Trophoblast cell (in vitro differentiated cells and primary cell): ENCODE measurements at regions not wholly inside any gene's neighbourhood (a gene's known extent, or its start where the extent isn't known, plus 50 kb on each side); places are given as distances from the start of the nearest gene placed in this dataset.

Experiments
- DNase-seq, 2 donors: peaks; one replicate each; pipeline ENCODE4 v3.0.0-alpha.2; 2016
- H2AFZ ChIP-seq: 2 replicates; pipeline ENCODE4 v1.6.1; 2013; ENCODE audit warnings: low read length, moderate library complexity, mild to moderate bottlenecking; ENCODE audit not compliant: insufficient read depth, poor library complexity
- H2AK5ac ChIP-seq: 2 replicates; pipeline ENCODE4 v1.6.1; 2013; ENCODE audit warnings: mild to moderate bottlenecking, low read length
- H2BK120ac ChIP-seq: 2 replicates; pipeline ENCODE4 v1.6.1; 2013; ENCODE audit warnings: low read length, mild to moderate bottlenecking, moderate library complexity; ENCODE audit not compliant: insufficient read depth, poor library complexity
- H2BK12ac ChIP-seq: 2 replicates; pipeline ENCODE4 v1.6.1; 2013; ENCODE audit warnings: mild to moderate bottlenecking, low read length, moderate library complexity
- H2BK5ac ChIP-seq: 2 replicates; pipeline ENCODE4 v1.6.1; 2013; ENCODE audit warnings: low read length, low read depth, moderate library complexity, mild to moderate bottlenecking; ENCODE audit not compliant: poor library complexity
- H3K14ac ChIP-seq: 2 replicates; pipeline ENCODE4 v1.6.1; 2013; ENCODE audit warnings: mild to moderate bottlenecking, low read length
- H3K18ac ChIP-seq: 2 replicates; pipeline ENCODE4 v1.6.1; 2013; ENCODE audit warnings: mild to moderate bottlenecking, low read length
- H3K23ac ChIP-seq: 2 replicates; pipeline ENCODE4 v1.6.1; 2013; ENCODE audit warnings: low read length
- H3K27ac ChIP-seq: 2 replicates; pipeline ENCODE4 v1.5.1; 2013; ENCODE audit warnings: low read depth, mild to moderate bottlenecking, inconsistent platforms, low read length, moderate library complexity
- H3K27me3 ChIP-seq: 2 replicates; pipeline ENCODE4 v1.6.1; 2013; ENCODE audit warnings: inconsistent platforms, mild to moderate bottlenecking, low read length, moderate library complexity; ENCODE audit not compliant: insufficient read depth
- H3K36me3 ChIP-seq, 2 experiments: 1 replicate in 1 of 2; 2 replicates in 1 of 2; pipeline ENCODE4 v1.6.1; 2013; ENCODE audit warnings: low read length in 2 of 2, mild to moderate bottlenecking in 2 of 2, moderate library complexity in 1 of 2; ENCODE audit not compliant: insufficient read depth in 2 of 2, control insufficient read depth in 1 of 2
- H3K4ac ChIP-seq: 2 replicates; pipeline ENCODE4 v1.6.1; 2013; ENCODE audit warnings: low read depth, mild to moderate bottlenecking, low read length, moderate library complexity
- H3K4me1 ChIP-seq, 2 experiments: 1 replicate in 1 of 2; 2 replicates in 1 of 2; pipeline ENCODE4 v1.6.1; 2013; ENCODE audit warnings: low read length in 2 of 2, mild to moderate bottlenecking in 2 of 2, moderate library complexity in 1 of 2; ENCODE audit not compliant: insufficient read depth in 2 of 2, control insufficient read depth in 1 of 2
- H3K4me2 ChIP-seq: 2 replicates; pipeline ENCODE4 v1.6.1; 2013; ENCODE audit warnings: inconsistent platforms, mild to moderate bottlenecking, low read length, moderate library complexity
- H3K4me3 ChIP-seq: 2 replicates; pipeline ENCODE4 v1.5.1; 2013; ENCODE audit warnings: mild to moderate bottlenecking, low read depth, low read length, inconsistent platforms
- H3K79me1 ChIP-seq: one replicate; pipeline ENCODE4 v1.6.1; 2013; ENCODE audit warnings: low read length
- H3K79me2 ChIP-seq: 2 replicates; pipeline ENCODE4 v1.6.1; 2013; ENCODE audit warnings: low read length, mild to moderate bottlenecking; ENCODE audit not compliant: control insufficient read depth, insufficient read depth, poor library complexity
- H3K9ac ChIP-seq: 2 replicates; pipeline ENCODE4 v1.6.1; 2013; ENCODE audit warnings: mild to moderate bottlenecking, low read length
- H3K9me3 ChIP-seq: 2 replicates; pipeline ENCODE4 v1.6.1; 2013; ENCODE audit warnings: low read depth, mild to moderate bottlenecking, control low read depth, inconsistent platforms, low read length; ENCODE audit not compliant: insufficient read depth
- H4K12ac ChIP-seq: 2 replicates; pipeline ENCODE4 v1.6.1; 2013; ENCODE audit warnings: low read depth, mild to moderate bottlenecking, low read length, moderate library complexity
- H4K8ac ChIP-seq: 2 replicates; pipeline ENCODE4 v1.6.1; 2013; ENCODE audit warnings: low read depth, mild to moderate bottlenecking, low read length, moderate library complexity
- H4K91ac ChIP-seq: one replicate; pipeline ENCODE4 v1.6.1; 2013; ENCODE audit warnings: low read depth, mild to moderate bottlenecking, low read length, moderate library complexity
- WGBS: extraction: QIAGEN DNeasy Blood & Tissue Kit; methylation state at CpG from one replicate; pipeline ENCODE4 v1.1.7; 2013; ENCODE audit warnings: missing lambda C conversion rate; ENCODE audit not compliant: insufficient read length, insufficient coverage; ENCODE audit errors: extremely low coverage; 5-methylcytosine and 5-hydroxymethylcytosine counted together

GRCh38 chr1:192914092-192914491, 105.3 kb downstream of the RGS2 start:
- Histone ChIP-seq H3K4me1 (no peaks in the 10 kb centered on the region), H3K9me3 (no peaks in the 10 kb centered on the region), H2BK12ac (no peak overlapping the region), H4K91ac (no peak overlapping the region), H3K9ac (no peak overlapping the region), H3K14ac (no peak overlapping the region), H3K27ac (no peak overlapping the region), H3K4me2 (no peak overlapping the region), H4K12ac (no peak overlapping the region), H2BK5ac (no peak overlapping the region), H2BK120ac (no peak overlapping the region), H3K23ac (no peak overlapping the region), H3K4me3 (no peak overlapping the region), H3K79me2 (no peaks in the 10 kb centered on the region), H3K36me3 (no peaks in the 10 kb centered on the region), H3K4ac (no peak overlapping the region), H2AK5ac (no peak overlapping the region), H3K27me3 (no peaks in the 10 kb centered on the region), H3K79me1 (no peaks in the 10 kb centered on the region), H4K8ac (no peak overlapping the region), H2AFZ (no peak overlapping the region), H3K18ac (no peak overlapping the region)
- DNase-seq, result no peak
- WGBS, result no CpG with 5 or more reads among the region's 1 CpG

GRCh38 chr1:192914696-192915095, 105.9 kb downstream of the RGS2 start:
- no peak overlapping the region for H3K4me2 ChIP-seq
- no peak overlapping the region for H4K91ac ChIP-seq
- no peaks in the 10 kb centered on the region for H3K27me3 ChIP-seq
- no peak for DNase-seq
- no peaks in the 10 kb centered on the region for H3K79me1 ChIP-seq
- no peak overlapping the region for H3K14ac ChIP-seq
- no CpG with 5 or more reads among the region's 2 CpGs for WGBS
- H3K9ac ChIP-seq, result no peak overlapping the region
- no peak overlapping the region for H2AFZ ChIP-seq
- H2BK5ac ChIP-seq, result no peak overlapping the region
- H3K4me3 ChIP-seq, result no peak overlapping the region
- H3K18ac ChIP-seq, result no peak overlapping the region
- H3K36me3 ChIP-seq, result no peaks in the 10 kb centered on the region
- H3K4me1 ChIP-seq, result no peaks in the 10 kb centered on the region
- no peaks in the 10 kb centered on the region for H3K9me3 ChIP-seq
- H3K27ac ChIP-seq, result no peak overlapping the region
- H4K12ac ChIP-seq, result no peak overlapping the region
- no peaks in the 10 kb centered on the region for H3K79me2 ChIP-seq
- no peak overlapping the region for H4K8ac ChIP-seq
- no peak overlapping the region for H3K4ac ChIP-seq
- no peak overlapping the region for H2AK5ac ChIP-seq
- no peak overlapping the region for H2BK12ac ChIP-seq
- no peak overlapping the region for H3K23ac ChIP-seq
- H2BK120ac ChIP-seq, result no peak overlapping the region

DNA sequence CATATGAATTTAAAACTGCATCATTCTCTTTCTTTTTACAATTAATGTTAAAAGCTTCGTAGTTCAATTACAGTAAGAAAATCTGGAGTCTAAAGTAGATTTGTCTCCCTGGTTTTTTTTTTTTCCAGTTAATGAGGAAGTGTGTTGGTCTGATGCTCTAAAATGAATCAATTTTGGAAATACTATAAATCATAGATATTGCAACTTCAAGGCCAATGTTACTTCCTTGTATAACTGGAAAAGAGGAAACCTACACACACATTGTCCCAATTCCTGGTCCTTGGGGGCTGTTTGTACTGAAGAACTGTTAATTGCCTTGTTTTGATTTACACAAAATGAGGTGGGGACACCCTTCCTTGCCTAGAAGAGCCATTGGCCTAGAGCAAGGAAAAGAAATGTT, 107.2 kb downstream of the RGS2 start:
- Histone ChIP-seq H2AFZ (no peak overlapping the region), H3K27ac (no peak overlapping the region), H3K9ac (no peak overlapping the region), H2BK5ac (no peak overlapping the region), H2BK120ac (no peak overlapping the region), H3K4me2 (no peak overlapping the region), H3K4ac (no peak overlapping the region), H3K79me1 (no peaks in the 10 kb centered on the region), H3K4me3 (no peak overlapping the region), H3K79me2 (no peaks in the 10 kb centered on the region), H3K14ac (no peak overlapping the region), H4K91ac (no peak overlapping the region), H2BK12ac (no peak overlapping the region), H3K9me3 (no peaks in the 10 kb centered on the region), H2AK5ac (no peak overlapping the region), H3K27me3 (no peaks in the 10 kb centered on the region), H3K36me3 (no peaks in the 10 kb centered on the region), H3K18ac (no peak overlapping the region), H4K8ac (no peak overlapping the region), H3K4me1 (peaks cover 0 to 2% of the 10 kb centered on the region in 2 experiments), H3K23ac (no peak overlapping the region), H4K12ac (no peak overlapping the region)
- no CpG with 5 or more reads among the region's 1 CpG for WGBS
- DNase-seq, result no peak

GRCh38 chr1:192918259-192918658, 109.4 kb downstream of the RGS2 start:
- H3K4me3 ChIP-seq, result no peak overlapping the region
- no peak overlapping the region for H3K18ac ChIP-seq
- H3K4me1 ChIP-seq, result peaks cover 0 to 2% of the 10 kb centered on the region in 2 experiments
- no peak overlapping the region for H3K23ac ChIP-seq
- no peak overlapping the region for H2BK5ac ChIP-seq
- H3K9ac ChIP-seq, result no peak overlapping the region
- H2AFZ ChIP-seq, result no peak overlapping the region
- no peaks in the 10 kb centered on the region for H3K79me1 ChIP-seq
- H3K27me3 ChIP-seq, result no peaks in the 10 kb centered on the region
- no peak overlapping the region for H2AK5ac ChIP-seq
- H3K4ac ChIP-seq, result no peak overlapping the region
- no CpG with 5 or more reads among the region's 1 CpG for WGBS
- H3K4me2 ChIP-seq, result no peak overlapping the region
- no peak overlapping the region for H4K91ac ChIP-seq
- H3K14ac ChIP-seq, result no peak overlapping the region
- H3K36me3 ChIP-seq, result no peaks in the 10 kb centered on the region
- no peak overlapping the region for H2BK12ac ChIP-seq
- no peak for DNase-seq
- no peak overlapping the region for H4K12ac ChIP-seq
- no peak overlapping the region for H3K27ac ChIP-seq
- H3K79me2 ChIP-seq, result no peaks in the 10 kb centered on the region
- H2BK120ac ChIP-seq, result no peak overlapping the region
- no peak overlapping the region for H4K8ac ChIP-seq
- H3K9me3 ChIP-seq, result no peaks in the 10 kb centered on the region
